H7 (cell line): ENCODE measurements at regions not wholly inside any gene's neighbourhood (a gene's known extent, or its start where the extent isn't known, plus 50 kb on each side); places are given as distances from the start of the nearest gene placed in this dataset.
A peak's percentile ranks its signal among the peaks of the same experiment; 100 is the strongest.

Source experiments
- DNase-seq: peaks from one replicate; pipeline ENCODE4 v3.0.0; 2012
- H3K27me3 ChIP-seq: 2 replicates; pipeline ENCODE4 v1.6.0; 2011; ENCODE audit warnings: mild to moderate bottlenecking, low read length; ENCODE audit not compliant: control insufficient read depth, insufficient read depth
- H3K36me3 ChIP-seq: replicated peaks from 2 replicates; pipeline ENCODE4 v1.5.1; 2011; ENCODE audit warnings: low read length; ENCODE audit not compliant: control insufficient read depth, insufficient read depth
- H3K4me3 ChIP-seq: 2 replicates; pipeline ENCODE4 v1.5.1; 2011; ENCODE audit warnings: low read depth, mild to moderate bottlenecking, control low read depth, low read length, moderate library complexity; ENCODE audit not compliant: insufficient read depth

- Histone ChIP-seq H3K4me3 (no peak overlapping the region), H3K27me3 (no peaks in the 10 kb centered on the region), H3K36me3 (no peaks in the 10 kb centered on the region)
- DNase-seq = no peak
These were observed 207.9 kb downstream of the NXNL2 start for GRCh38 chr9:88742905-88743304.

DNA sequence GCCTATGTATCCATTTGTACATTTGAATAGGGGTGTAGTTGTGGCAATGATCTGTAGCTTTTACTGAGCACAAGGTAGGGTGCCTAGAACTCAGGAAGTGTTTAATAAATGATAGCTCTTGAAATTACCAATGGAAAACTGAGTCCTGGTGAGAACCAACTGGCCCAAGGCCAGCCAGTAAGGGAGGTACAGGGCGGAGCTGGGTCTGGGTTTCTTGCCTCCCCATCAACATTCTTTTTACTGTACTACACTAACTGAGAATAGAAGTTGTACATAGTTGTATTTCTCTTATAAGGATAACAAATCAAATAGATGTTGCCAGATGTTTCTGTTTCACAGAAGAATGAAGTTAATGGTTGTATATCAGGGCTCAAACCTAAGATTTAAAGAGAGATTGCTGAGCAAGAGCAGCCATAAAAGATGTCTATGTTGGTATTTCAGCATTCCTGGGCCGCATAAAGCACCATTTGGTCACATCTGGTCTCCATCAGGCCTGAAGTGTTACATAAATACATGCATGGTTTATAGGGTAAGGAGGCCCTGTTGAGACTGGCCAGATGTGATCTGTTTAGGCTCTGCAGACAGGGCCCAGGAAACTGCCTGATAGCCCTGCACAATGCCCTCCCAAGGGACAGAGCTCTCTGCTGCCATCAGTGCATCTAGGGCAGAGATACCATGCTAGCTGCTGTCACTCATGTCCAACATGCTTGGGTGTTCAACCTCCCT, 210.5 kb downstream of the NXNL2 start:
- Histone ChIP-seq H3K4me3 (no peak overlapping the region), H3K36me3 (no peaks in the 10 kb centered on the region), H3K27me3 (no peaks in the 10 kb centered on the region)
- DNase-seq = no peak

DNA sequence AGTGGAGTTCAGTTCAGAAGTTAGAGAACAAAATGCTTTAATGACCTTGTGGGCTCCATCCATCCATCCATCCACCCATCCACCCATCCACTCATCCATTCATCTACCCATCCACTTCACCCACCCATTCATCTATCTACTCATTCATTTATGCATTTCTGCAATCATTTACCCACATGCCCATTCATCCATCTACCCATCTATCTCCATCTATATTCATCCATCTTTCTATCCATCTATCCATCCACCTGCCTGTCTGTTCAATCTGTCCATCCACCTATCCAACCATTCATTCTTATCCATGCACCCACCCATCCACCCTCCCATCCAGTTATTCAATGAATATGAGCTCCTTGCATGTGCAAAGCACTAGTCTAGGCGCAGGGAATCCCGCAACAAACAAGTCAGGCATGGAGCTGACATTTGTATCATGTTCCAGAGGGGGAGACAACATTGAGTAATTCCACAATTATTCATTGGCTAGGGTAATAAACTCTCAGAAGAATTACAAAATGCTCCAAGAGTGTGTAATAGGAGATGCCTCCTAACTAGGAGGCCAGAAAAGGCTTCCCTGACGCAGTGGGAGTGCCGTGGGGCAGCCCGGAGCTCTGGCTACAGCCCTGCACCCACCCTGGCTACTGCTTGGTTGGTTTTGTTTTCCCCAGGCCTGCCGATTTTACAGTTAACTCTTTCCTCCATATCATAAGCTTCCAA, 211.2 kb downstream of the NXNL2 start:
- Histone ChIP-seq H3K27me3 (no peaks in the 10 kb centered on the region), H3K4me3 (no peak overlapping the region), H3K36me3 (no peaks in the 10 kb centered on the region)
- DNase-seq = no peak

DNA sequence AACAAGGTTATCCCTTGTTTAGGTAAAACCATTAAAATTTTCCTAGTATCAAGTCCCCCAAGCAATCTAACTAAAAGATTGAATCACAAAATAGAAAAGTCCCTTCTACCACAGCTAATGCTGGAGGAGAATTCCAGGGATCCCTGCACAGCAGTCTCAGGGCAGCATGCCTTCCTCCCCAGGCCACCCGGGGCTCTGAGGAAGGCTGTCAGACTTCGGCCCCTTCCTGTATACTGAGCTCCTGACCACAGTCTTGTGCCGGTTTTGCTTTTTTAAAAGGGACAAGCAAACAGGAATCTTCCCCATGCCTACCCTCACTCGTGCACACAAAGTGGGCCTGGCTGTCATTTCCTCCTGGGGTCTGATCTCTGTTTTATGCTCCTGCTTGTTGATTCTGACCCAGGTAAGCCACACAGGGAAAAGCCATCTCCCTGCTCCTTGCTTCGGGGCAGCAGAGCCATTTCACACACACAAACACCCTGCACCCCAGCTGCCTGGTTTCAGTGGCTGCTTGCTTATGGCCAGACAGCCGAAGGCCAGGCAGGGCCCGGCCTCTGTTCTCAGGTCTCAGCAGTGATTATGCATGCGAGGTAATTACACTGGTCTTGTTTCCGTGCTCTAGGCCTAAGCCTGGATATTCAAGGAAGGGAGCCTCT, 211.9 kb downstream of the NXNL2 start:
- H3K27me3 ChIP-seq = no peaks in the 10 kb centered on the region
- H3K4me3 ChIP-seq = no peak overlapping the region
- peak; percentile 53 for DNase-seq
- H3K36me3 ChIP-seq = no peaks in the 10 kb centered on the region

GRCh38 chr9:88747768-88748167, 212.8 kb downstream of the NXNL2 start:
- H3K27me3 ChIP-seq = no peaks in the 10 kb centered on the region
- no peak overlapping the region for H3K4me3 ChIP-seq
- H3K36me3 ChIP-seq = no peaks in the 10 kb centered on the region
- peak; percentile 48 for DNase-seq

GRCh38 chr9:88748566-88749261, 213.7 kb downstream of the NXNL2 start:
- DNase-seq = no peak
- Histone ChIP-seq H3K4me3 (no peak overlapping the region), H3K36me3 (no peaks in the 10 kb centered on the region), H3K27me3 (no peaks in the 10 kb centered on the region)

DNA sequence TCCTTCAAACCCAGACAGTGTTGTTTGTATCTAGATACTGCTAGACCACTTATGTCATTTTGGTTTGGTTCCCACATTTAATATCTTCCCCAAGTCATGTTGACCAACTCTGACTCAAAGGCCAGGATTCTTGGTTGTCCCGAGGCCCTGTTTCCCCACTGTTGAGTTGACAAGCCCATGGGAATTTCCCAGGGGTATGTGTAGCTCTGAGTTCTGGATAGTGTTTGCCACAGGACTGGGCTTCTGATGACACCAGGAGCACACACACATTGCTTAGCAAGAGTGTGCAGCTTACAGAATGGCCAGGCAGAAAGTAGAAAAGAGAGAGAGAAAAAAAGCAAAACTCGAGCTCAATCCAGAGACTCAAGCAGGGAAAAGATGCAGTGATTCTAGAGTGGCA, 214.4 kb downstream of the NXNL2 start:
- no peaks in the 10 kb centered on the region for H3K36me3 ChIP-seq
- H3K27me3 ChIP-seq = no peaks in the 10 kb centered on the region
- DNase-seq = no peak
- no peak overlapping the region for H3K4me3 ChIP-seq

DNA sequence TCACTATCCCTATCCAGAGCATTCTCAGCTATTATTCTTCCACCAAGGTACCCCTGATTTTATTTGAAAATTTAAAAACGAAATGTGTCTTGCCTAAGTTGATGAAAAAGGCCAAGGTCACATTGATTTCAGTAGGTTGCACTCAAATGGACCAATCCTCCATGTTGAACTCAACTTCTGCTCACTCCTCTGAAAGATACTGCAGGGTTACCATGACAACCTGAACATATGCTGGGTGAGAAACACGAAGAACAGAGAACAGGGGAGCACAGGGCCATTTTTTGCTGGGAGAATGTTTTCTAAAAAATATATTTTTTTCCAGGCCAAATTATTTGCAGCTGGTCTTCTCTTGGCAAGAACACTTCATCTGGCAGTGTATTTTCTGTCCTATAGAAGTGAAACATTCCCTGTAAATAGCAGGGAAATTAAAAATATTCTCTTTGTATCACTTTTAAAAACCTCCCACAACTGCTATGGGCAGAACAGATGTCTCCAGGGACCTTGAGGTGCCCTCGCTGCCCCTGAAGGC, 215.9 kb downstream of the NXNL2 start:
- DNase-seq = no peak
- Histone ChIP-seq H3K36me3 (no peaks in the 10 kb centered on the region), H3K27me3 (no peaks in the 10 kb centered on the region), H3K4me3 (no peak overlapping the region)

GRCh38 chr9:88751781-88752180, 216.8 kb downstream of the NXNL2 start:
- DNase-seq = no peak
- Histone ChIP-seq H3K4me3 (no peak overlapping the region), H3K27me3 (no peaks in the 10 kb centered on the region), H3K36me3 (no peaks in the 10 kb centered on the region)

DNA sequence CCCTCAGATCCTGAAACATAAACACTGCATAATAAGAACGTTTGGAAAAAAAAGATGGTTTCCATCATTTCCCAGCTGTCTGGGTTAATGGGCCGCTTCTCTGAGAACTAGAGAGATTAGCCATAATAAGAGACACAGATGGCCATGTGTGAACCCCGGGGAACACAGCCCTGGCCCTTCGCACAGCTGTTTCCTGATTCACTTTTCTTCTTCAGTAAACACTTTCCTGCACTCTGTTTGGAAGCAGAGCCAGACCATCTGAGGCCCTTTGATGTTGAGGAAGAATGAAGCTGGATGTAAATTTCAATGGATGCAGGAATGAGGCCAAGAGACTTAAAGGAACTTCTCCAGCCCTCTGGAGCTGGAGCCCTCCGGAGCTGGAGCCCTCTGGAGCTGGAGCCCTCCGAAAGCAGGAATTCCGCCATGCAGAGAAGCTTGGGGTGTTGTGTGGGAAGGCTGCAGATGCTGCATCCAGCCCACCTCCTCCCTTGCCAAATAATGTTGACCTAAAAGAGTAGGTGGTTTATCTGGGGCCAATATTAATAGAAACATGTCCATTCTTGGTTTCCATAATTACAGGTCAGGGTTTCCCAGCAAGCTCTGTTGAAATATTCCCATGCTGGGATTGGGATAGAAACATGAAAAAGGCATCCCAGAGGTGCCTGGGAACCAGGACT, 218.9 kb downstream of the NXNL2 start:
- no peaks in the 10 kb centered on the region for H3K36me3 ChIP-seq
- no peak for DNase-seq
- H3K4me3 ChIP-seq = no peak overlapping the region
- no peaks in the 10 kb centered on the region for H3K27me3 ChIP-seq

GRCh38 chr9:88754452-88754851, 219.5 kb downstream of the NXNL2 start:
- Histone ChIP-seq H3K36me3 (no peaks in the 10 kb centered on the region), H3K27me3 (no peaks in the 10 kb centered on the region), H3K4me3 (no peak overlapping the region)
- DNase-seq = no peak

DNA sequence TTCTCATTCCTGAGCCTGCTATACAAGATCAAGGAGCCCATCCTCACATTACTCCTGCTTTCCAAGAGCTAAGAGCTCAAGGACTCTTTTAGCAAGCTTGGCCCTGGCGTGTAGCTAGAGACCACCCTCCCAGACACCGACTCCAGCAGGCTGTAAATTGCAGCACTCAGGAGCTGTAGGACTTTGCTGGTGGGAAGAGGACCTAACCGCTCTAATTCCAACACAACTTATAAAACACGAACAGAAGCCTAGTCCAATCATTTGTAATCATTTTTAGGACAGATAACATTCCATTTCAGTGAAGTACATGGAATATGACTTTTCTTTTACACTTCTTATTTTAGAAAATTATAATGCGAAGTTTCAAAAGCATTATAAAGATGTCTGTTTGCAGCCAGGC, 219.9 kb downstream of the NXNL2 start:
- no peak for DNase-seq
- Histone ChIP-seq H3K27me3 (no peaks in the 10 kb centered on the region), H3K36me3 (no peaks in the 10 kb centered on the region), H3K4me3 (no peak overlapping the region)

- no peak overlapping the region for H3K4me3 ChIP-seq
- DNase-seq = no peak
- no peaks in the 10 kb centered on the region for H3K27me3 ChIP-seq
- H3K36me3 ChIP-seq = no peaks in the 10 kb centered on the region
These were observed 222.5 kb downstream of the NXNL2 start for GRCh38 chr9:88757406-88758010.

GRCh38 chr9:88759364-88759763, 224.4 kb downstream of the NXNL2 start:
- DNase-seq = no peak
- H3K36me3 ChIP-seq = no peaks in the 10 kb centered on the region
- no peak overlapping the region for H3K4me3 ChIP-seq

More at GRCh38 chr9:88759364-88759763, 224.4 kb downstream of the NXNL2 start:
- H3K27me3 ChIP-seq = no peaks in the 10 kb centered on the region
